ENCODE measurements at regions not wholly inside any gene's neighbourhood (a gene's known extent, or its start where the extent isn't known, plus 50 kb on each side); places are given as distances from the start of the nearest gene placed in this dataset.
"Not testable (repeated sequence)": the region's sequence is repeated elsewhere in the genome, so short reads cannot be mapped to it uniquely, and the experiment has no call there.

GRCh38 chr2:43146083-43146482, 80.3 kb downstream of the ZFP36L2 start:
- DNase-seq: no peak

DNA sequence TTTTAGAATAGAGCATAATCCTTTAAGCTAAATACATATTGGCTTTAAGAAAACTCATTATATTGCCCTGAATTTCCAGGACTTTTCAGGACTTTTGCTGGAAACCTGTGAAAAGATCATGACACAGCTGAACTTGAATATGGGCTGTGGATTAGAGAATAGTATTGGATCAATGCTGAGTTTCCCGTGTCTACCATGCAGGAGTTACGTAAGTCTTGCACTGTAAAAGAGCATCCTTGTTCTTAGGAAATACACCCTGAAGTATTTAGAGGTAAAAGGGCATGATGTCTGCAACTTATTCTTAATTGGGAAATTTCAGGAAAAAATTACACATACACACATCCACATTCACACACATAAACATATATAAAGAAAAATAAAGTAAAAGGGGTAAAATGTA, 82.1 kb downstream of the ZFP36L2 start:
- DNase-seq: no peak

DNA sequence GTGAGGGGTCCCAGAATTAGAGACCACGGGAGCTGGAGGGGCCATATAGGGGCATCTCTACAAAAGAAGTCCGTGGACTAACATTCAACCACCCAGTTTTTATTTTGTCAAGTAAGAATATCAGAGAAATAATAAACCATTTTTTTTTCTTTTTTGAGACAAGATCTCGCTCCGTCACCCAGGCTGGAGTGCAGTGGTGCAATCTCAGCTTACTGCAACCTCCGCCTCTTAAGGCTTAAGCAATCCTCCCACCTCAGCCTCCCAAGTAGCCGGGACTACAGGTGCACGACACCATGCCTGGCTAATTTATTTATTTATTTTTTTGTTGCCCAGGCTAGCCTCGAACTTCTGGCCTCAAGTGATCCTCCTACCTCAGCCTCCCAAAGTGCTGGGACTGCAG, 82.7 kb downstream of the ZFP36L2 start:
- DNase-seq: no peak

- DNase-seq: no peak
Measured at GRCh38 chr2:43142921-43143438, 83.4 kb downstream of the ZFP36L2 start.

- not testable (repeated sequence) for DNase-seq
Measured at GRCh38 chr2:43141636-43142151, 84.7 kb downstream of the ZFP36L2 start.

DNA sequence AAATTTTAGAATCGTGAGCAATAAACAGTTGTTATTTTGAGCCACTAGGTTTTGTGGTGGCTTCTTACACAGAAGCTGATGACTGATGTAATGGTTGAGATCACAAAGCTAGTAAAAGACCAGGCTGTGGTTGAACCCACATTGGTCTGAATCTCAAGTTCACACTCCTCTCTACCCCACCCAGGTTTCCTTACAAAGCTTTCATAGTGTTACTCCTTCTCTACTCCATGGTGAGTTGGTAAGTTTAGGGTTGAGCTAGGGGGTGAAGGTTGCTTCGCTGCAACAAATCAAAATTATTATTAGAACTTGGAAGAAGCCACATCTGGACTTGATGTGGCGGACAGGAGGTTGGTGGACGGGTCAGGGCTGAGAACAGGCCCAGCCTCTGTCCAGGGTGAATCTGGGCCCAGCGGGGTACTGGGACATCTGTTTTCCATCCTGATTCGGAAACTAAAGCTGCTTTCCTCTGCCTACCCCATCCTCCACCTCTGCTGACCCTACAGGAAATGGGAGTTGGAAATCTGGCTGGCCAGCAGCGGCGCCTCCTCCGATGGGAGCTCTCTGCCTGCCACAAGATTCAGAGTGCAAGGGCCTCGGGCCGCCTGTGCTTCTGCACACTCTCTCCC, 86.3 kb downstream of the ZFP36L2 start:
- no peak for DNase-seq

- no peak for DNase-seq
Measured at GRCh38 chr2:43139501-43139900, 86.9 kb downstream of the ZFP36L2 start.

DNA sequence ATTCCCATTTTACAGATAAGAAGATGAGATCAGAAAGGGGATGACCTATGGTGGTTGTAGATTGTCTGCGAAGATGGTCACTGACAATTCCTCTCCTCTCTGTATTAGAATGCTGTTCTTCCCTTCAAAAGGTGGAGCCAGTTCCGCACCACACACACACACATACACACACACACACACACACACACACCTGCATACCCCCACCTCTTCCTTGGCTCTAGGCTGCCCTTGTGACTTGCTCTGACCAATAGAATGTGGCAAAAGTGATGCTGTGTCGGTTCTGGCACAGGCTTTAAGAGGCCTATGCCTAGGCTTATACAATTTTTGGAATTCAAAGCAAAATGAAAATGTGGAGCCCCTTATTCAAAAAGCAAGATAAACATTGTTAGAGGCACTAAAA, 88.0 kb downstream of the ZFP36L2 start:
- no peak for DNase-seq

DNA sequence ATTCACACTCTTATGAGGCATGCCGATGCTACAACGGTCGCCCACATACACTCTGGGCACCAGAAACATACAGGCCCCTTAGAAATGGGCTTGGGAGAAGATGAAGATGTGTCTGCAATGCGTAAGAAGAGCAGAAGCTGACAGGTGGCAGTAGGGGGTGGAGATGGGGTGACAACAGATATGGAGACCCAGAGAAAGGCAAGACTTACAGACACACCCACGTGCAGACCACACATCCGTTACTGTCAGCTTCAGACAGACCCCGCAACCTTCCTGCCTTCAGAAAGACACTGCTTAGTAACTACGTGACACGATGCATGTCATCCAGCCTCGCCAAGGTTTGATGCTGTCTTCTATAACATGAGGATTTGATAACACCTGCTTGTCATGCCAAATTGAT, 89.5 kb downstream of the ZFP36L2 start:
- no peak for DNase-seq

DNA sequence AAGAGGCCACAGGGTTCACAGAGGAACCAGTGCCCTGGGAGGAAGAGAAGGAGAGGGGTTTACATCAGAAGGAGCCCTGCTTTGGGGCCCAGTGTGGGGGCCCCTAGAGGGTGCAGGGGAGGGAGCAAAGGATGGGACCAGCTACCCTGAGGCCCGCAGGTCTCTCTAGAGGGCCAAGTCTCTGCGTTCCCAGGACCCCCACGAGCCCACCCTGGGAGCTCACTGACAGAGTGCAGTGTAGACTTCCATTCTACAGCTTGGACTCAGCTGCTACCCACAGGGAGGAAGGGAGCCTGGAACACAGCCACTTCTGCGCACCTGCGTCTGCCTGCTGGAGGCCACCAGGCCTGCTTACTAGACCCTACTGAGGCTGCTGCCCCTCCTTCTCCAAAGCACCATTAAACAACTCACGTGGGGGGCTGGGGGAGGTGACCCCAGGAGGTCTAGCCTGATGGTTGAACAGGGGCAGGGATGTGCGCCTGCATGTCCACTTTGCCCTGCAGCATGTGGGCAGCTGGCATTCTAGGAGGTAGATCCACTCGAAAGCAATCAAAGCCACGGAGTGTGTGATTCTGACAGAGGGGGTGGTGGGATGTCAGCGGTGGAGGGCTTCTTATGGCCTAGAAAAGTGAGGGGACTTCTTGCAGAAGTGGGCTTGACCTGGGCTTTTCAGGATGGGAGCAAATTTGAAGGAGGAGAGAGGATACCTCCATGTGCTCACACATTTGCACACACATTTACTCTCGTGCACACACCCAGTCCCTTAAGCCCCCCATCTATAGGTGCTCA, 90.2 kb downstream of the ZFP36L2 start:
- peak in 2 of 3 experiments; percentile 12 to 25 for DNase-seq

- no peak for DNase-seq
Measured at GRCh38 chr2:43135583-43135982, 90.8 kb downstream of the ZFP36L2 start.

DNA sequence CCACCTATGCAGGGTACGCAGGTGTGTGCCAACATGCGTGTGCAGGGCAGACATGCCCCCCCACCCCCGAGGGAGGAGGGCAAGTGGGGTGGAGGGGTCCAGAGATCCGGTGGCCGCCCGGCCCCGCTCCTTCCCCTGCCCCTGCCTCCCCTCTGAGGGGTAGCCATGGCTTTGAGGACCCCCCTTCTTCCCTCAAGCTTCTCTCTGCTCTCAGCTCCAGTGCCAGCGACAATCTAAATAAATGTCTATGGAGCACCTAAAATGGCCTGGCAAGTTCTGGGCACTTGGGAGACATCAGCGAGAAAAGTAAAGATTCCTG, 91.9 kb downstream of the ZFP36L2 start:
- DNase-seq: no peak

DNA sequence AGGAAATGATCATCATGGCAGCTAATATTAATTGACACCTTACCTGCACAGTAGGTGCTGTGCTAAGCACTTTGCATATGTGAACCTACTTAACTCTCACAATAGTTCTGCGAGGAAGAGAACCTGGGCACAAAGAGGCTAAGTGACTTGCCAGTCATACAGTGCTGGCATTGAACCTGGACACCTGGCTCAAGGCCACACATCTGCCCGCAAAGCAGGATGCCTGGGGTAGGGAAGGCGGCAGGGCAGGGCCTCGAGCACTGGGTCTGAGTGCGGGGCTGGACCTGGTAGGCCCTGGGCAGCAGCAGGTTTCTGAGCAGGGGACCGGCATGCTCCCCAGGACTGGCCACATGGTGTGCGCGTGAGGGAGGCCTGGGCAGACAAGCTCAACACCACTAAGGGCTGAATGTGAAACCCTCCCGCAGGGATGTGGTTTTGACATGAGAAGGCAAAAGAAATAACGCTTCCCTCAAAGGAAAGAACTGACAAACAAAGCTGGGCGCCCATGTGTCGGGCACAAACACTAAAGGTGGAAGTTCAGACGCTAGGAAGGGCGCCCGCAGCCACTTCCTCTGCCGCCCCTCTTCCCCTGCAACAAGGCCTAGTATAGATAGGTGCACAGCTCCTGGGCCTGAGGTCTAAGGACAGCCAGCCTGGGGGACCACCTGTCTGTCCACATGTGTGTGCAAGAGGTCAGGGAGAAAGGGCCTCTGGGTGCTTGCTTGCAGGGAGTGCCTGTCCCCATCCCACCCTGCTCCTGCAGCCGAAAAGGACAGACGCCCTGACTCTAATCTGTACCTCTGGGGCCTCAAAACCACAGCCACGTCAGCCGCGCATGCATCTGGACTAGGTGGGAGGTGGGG, 92.5 kb downstream of the ZFP36L2 start:
- peak in 1 of 3 experiments; percentile 19 for DNase-seq

DNA sequence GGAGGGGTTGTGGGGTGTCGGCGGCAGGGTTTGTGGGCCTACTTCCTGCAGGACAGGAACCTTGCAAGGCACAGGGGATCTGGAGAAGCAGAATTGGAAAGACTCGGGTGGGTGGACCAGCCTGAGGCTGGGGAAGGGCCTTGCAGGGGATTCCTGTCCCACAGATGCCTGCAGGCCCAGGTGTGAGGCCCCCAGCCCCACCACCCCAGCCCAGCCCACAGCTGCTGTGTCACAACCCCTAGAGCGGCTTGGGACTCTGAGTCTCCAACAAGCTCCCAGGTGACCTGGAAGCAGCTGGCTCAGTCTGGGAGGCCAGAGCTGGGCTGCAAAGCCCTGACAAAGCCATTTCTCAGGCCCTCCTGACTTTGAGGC, 93.1 kb downstream of the ZFP36L2 start:
- no peak for DNase-seq

GRCh38 chr2:43132683-43133301, 93.6 kb downstream of the ZFP36L2 start:
- DNase-seq: no peak

GRCh38 chr2:43131890-43132682, 94.3 kb downstream of the ZFP36L2 start:
- no peak for DNase-seq

DNA sequence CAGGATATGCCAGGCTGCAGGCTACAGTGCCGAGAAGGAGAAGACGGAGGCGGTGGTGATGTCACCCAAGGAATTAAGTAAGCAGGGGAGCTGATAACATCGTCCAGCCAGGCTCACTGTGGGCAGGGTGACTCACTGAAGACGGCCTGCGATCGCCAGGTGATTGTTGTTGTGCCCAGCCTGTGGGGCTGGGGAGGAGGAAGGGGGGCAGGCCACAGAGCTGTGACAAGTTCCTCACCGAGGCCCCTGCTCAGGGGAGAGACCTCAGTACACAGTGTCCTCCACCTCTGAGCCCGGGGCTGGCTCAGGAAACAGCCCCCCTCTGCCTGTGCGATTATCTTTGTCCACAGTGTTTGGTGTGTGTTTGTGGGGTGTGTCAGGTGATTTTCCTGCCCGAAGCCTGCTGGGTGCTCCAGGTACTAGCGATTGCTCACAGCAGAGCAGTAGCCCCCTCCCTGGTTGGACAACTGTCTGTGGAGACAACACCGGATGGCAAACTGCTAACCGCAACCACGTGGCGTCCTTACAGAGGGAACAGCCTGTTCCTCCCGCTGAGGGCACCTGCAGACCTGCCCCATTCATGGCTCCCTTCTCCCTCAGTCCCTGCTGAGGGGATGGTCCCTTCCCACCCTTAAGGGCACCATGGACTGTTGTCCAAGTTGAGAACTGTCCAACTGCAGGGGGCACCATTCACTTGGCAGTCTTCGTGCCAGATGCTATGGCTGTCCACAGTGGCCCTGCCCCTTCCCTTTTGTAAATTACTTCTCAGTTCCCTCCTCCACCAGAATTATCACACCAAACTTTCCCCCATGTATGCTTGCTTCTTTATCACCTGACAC, 95.1 kb downstream of the ZFP36L2 start:
- DNase-seq: peak in 1 of 3 experiments; percentile 31

DNA sequence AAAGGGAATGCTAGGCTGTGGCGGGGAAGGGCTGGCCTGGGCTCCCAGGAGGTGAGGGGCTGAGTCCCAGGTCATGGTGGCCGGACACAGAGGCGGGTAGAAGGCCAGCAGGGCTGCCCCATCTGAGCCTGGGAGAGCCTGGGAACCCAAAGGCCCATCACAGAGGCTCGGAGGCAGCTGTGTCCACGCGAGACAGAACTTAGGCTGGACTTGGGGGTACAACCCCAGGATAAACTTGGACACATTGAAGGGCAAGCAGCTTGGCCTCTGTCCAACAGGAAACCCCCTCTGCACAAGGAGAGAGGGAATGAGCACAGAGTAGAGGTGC, 95.9 kb downstream of the ZFP36L2 start:
- DNase-seq: no peak

- DNase-seq: no peak
Measured at GRCh38 chr2:43129676-43130547, 96.5 kb downstream of the ZFP36L2 start.

- no peak for DNase-seq
Measured at GRCh38 chr2:43128559-43128955, 97.8 kb downstream of the ZFP36L2 start.

Measured in NCI-H1417 (cell line).